Panc1 (cell line): ENCODE measurements at regions not wholly inside any gene's neighbourhood (a gene's known extent, or its start where the extent isn't known, plus 50 kb on each side); places are given as distances from the start of the nearest gene placed in this dataset.

Source experiments
- ATAC-seq: fragments of 200-7000 bp; cut with Tn5 transposase; 2 replicates; pipeline ENCODE4 v1.9.1; 2020; ENCODE audit warnings: mild to moderate bottlenecking, moderate library complexity
- BruUV-seq: library from RNA; stranded (reverse); fragments of 400-500 nt; replicated peaks from 2 replicates; lab custom pipeline; 2021; lab: Mats Ljungman, UMichigan
- CTCF ChIA-PET: fragments of 300-600 bp; sonication (Branson Sonifier 250); formaldehyde crosslinking; loops from one replicate; lab custom pipeline; 2022; ENCODE audit warnings: antibody characterized with exemption; lab: Charles Lee
- POLR2A ChIA-PET: fragments of 300-600 bp; sonication (Branson Sonifier 250); formaldehyde crosslinking; loops from one replicate; lab custom pipeline; 2022; ENCODE audit warnings: antibody characterized with exemption; lab: Charles Lee
- DNase-seq: peaks from one replicate; pipeline ENCODE4 v3.0.0-alpha.2; 2010; ENCODE audit warnings: low read depth, low spot score
- H3K27ac ChIP-seq: 2 replicates; pipeline ENCODE4 v1.5.1; 2011; ENCODE audit warnings: mild to moderate bottlenecking, low read length, inconsistent platforms
- H3K27me3 ChIP-seq: fragments of 200-500 bp; sonication (Bioruptor generic); 2 replicates; pipeline ENCODE4 v1.6.0; 2014; ENCODE audit warnings: low read length, inconsistent platforms; ENCODE audit not compliant: control insufficient read depth, insufficient read depth
- H3K36me3 ChIP-seq: fragments of 200-500 bp; sonication (Bioruptor generic); 2 replicates; pipeline ENCODE4 v1.5.1; 2014; ENCODE audit warnings: inconsistent platforms, mild to moderate bottlenecking, low read length, moderate library complexity; ENCODE audit not compliant: control insufficient read depth, insufficient read depth
- H3K4me1 ChIP-seq: 2 replicates; pipeline ENCODE4 v1.5.1; 2011; ENCODE audit warnings: inconsistent platforms, mild to moderate bottlenecking, low read length, moderate library complexity; ENCODE audit not compliant: control insufficient read depth, insufficient read depth
- H3K4me3 ChIP-seq, 2 experiments: 2 replicates each; pipeline ENCODE4 v1.5.1; 2011 to 2012; ENCODE audit warnings: low read depth in 2 of 2, low read length in 2 of 2, mild to moderate bottlenecking in 2 of 2, inconsistent platforms in 1 of 2, moderate library complexity in 1 of 2
- H3K9me3 ChIP-seq: fragments of 200-500 bp; sonication (Bioruptor generic); 2 replicates; pipeline ENCODE4 v1.5.1; 2014; ENCODE audit warnings: low read depth, mild to moderate bottlenecking, inconsistent platforms, low read length, moderate library complexity; ENCODE audit not compliant: control insufficient read depth, insufficient read depth
- CTCF ChIP-seq: fragments of 450-650 bp; IDR thresholded peaks from 2 replicates; pipeline ENCODE4 v1.5.1; 2017; ENCODE audit warnings: mild to moderate bottlenecking
- POLR2AphosphoS5 ChIP-seq: IDR thresholded peaks from 2 replicates; pipeline ENCODE4 v1.6.1; 2012; ENCODE audit warnings: mild to moderate bottlenecking, low read depth, low read length, moderate library complexity
- REST ChIP-seq, 2 experiments: IDR thresholded peaks; 2 replicates each; pipeline ENCODE4 v1.6.1; 2011 to 2012; ENCODE audit warnings: low read depth in 2 of 2, control low read depth in 1 of 2, low read length in 1 of 2, mild to moderate bottlenecking in 1 of 2, moderate library complexity in 1 of 2; ENCODE audit not compliant: insufficient read depth in 1 of 2
- SIN3A ChIP-seq: IDR thresholded peaks from 2 replicates; pipeline ENCODE4 v1.6.1; 2012; ENCODE audit warnings: low read depth, mild to moderate bottlenecking, low read length, moderate library complexity, borderline replicate concordance; ENCODE audit not compliant: insufficient read depth
- TCF7L2 ChIP-seq: IDR thresholded peaks from 2 replicates; pipeline ENCODE4 v1.6.1; 2011; ENCODE audit warnings: mild to moderate bottlenecking, low read depth, low read length, inconsistent platforms
- in situ Hi-C: cut with HindIII; loops from 2 replicates; pipeline ENCODE4 v1.10.0; 2016; ENCODE audit warnings: low sequenced_read_pairs, low pct_unique_long_range_greater_than_20kb
- intact Hi-C: fragments of 100-400 bp; cut with micrococcal nuclease; formaldehyde crosslinking; loops from one replicate; pipeline ENCODE4 v1.10.0; 2022; ENCODE audit not compliant: unreplicated experiment

- TF ChIP-seq SIN3A (no peak), TCF7L2 (no peak), CTCF (peak; percentile 93)
- H3K36me3 ChIP-seq = no peaks in the 10 kb centered on the region
- no peak for DNase-seq
- no peak overlapping the region for H3K27ac ChIP-seq
- H3K4me3 ChIP-seq = no peak overlapping the region
- BruUV-seq = no TSS peak
- ChIA-PET POLR2A (no interaction called here), CTCF (interaction anchor here (2.5 kb wide), 1 partner anchor 151 kb away, joined by 6 read pairs; no protein-coding TSS in a partner anchor)
- ATAC-seq = peak; percentile 97
- intact Hi-C loops = loop anchor here (5.0 kb wide), 3 partner anchors 153 to 288 kb away; no protein-coding TSS in a partner anchor
- in situ Hi-C loops = no loop called here
- peaks cover 13% of the 10 kb centered on the region for H3K27me3 ChIP-seq
- H3K9me3 ChIP-seq = no peaks in the 10 kb centered on the region
- H3K4me1 ChIP-seq = no peaks in the 10 kb centered on the region
These were observed 103.9 kb upstream of the MYL2 start for GRCh38 chr12:111024205-111024801.

- DNase-seq = no peak
- Histone ChIP-seq H3K27ac (no peak overlapping the region), H3K9me3 (no peaks in the 10 kb centered on the region), H3K27me3 (peaks cover 17% of the 10 kb centered on the region), H3K36me3 (no peaks in the 10 kb centered on the region), H3K4me3 (no peak overlapping the region), H3K4me1 (no peaks in the 10 kb centered on the region)
- POLR2A ChIA-PET = no interaction called here
- ATAC-seq = no peak
- TF ChIP-seq REST (IDR thresholded peaks at IDR 0.05; ENCODE audit: insufficient read depth in 1 of 2, low read depth in 2 of 2, low read length in 1 of 2) (no peak), POLR2AphosphoS5 (no peak), TCF7L2 (no peak), CTCF (no peak), SIN3A (no peak)
- no TSS peak for BruUV-seq
- in situ Hi-C loops = no loop called here
- intact Hi-C loops = loop anchor here (5.0 kb wide), 3 partner anchors 155 to 290 kb away; no protein-coding TSS in a partner anchor
- CTCF ChIA-PET = interaction anchor here (0.6 to 2.5 kb wide), 3 partner anchors 153 to 253 kb away, joined by 3 to 6 read pairs (median 5); no protein-coding TSS in a partner anchor
These were observed 102.0 kb upstream of the MYL2 start for GRCh38 chr12:111022386-111022785.
